ENCODE measurements at regions not wholly inside any gene's neighbourhood (a gene's known extent, or its start where the extent isn't known, plus 50 kb on each side); places are given as distances from the start of the nearest gene placed in this dataset.

- TF ChIP-seq CTCF (IDR thresholded peaks at IDR 0.05) (no peak), POLR2A (IDR thresholded peaks at IDR 0.05) (no peak)
- Histone ChIP-seq H3K36me3 (ENCODE audit: low read depth, missing control alignments) (no peaks in the 10 kb centered on the region), H3K27me3 (no peaks in the 10 kb centered on the region), H3K27ac (no peak overlapping the region), H3K4me1 (no peaks in the 10 kb centered on the region), H3K9me3 (no peaks in the 10 kb centered on the region), H3K4me3 (no peak overlapping the region)
- no peak for DNase-seq
- WGBS, 2 donors, result 24 to 59% methylated on average over 2 of the region's 2 CpGs
- intact Hi-C loops (cut with DNase I; ENCODE audit: low total_unique reads), result no loop called here
These were observed 108.0 kb upstream of the LRFN2 start for GRCh38 chr6:40695114-40695513.

GRCh38 chr6:40693768-40694167 lies 106.6 kb upstream of the LRFN2 start:
- Histone ChIP-seq H3K27me3 (no peaks in the 10 kb centered on the region), H3K4me3 (no peak overlapping the region), H3K9me3 (no peaks in the 10 kb centered on the region), H3K36me3 (ENCODE audit: low read depth, missing control alignments) (no peaks in the 10 kb centered on the region), H3K4me1 (no peaks in the 10 kb centered on the region), H3K27ac (no peak overlapping the region)
- 82 to 90% methylated on average over 3 of the region's 3 CpGs for WGBS, 2 donors
- intact Hi-C loops (cut with DNase I; ENCODE audit: low total_unique reads), result no loop called here
- TF ChIP-seq POLR2A (IDR thresholded peaks at IDR 0.05) (no peak), CTCF (IDR thresholded peaks at IDR 0.05) (no peak)
- DNase-seq, result no peak

- H3K27me3 ChIP-seq, result no peaks in the 10 kb centered on the region
- no peaks in the 10 kb centered on the region for H3K36me3 ChIP-seq (ENCODE audit: low read depth, missing control alignments)
- H3K4me3 ChIP-seq, result no peak overlapping the region
- H3K4me1 ChIP-seq, result no peaks in the 10 kb centered on the region
- WGBS, 2 donors, result 84 to 90% methylated on average over 2 of the region's 2 CpGs
- no peak overlapping the region for H3K27ac ChIP-seq
- no peak for DNase-seq
- TF ChIP-seq POLR2A (IDR thresholded peaks at IDR 0.05) (no peak), CTCF (IDR thresholded peaks at IDR 0.05) (no peak)
- no peaks in the 10 kb centered on the region for H3K9me3 ChIP-seq
- intact Hi-C loops (cut with DNase I; ENCODE audit: low total_unique reads), result no loop called here
These were observed 105.2 kb upstream of the LRFN2 start for GRCh38 chr6:40692337-40692736.

- TF ChIP-seq CTCF (IDR thresholded peaks at IDR 0.05), result no peak
- no peak for TF ChIP-seq POLR2A (IDR thresholded peaks at IDR 0.05)
- DNase-seq, result no peak
- no peaks in the 10 kb centered on the region for H3K9me3 ChIP-seq
- intact Hi-C loops (cut with DNase I; ENCODE audit: low total_unique reads), result no loop called here
- no peaks in the 10 kb centered on the region for H3K4me1 ChIP-seq
- H3K4me3 ChIP-seq, result no peak overlapping the region
- 69 to 79% methylated on average over 4 of the region's 4 CpGs for WGBS, 2 donors
- H3K36me3 ChIP-seq (ENCODE audit: low read depth, missing control alignments), result no peaks in the 10 kb centered on the region
- no peak overlapping the region for H3K27ac ChIP-seq
- H3K27me3 ChIP-seq, result no peaks in the 10 kb centered on the region
These were observed 102.0 kb upstream of the LRFN2 start for GRCh38 chr6:40689185-40689584.

- H3K9me3 ChIP-seq, result no peaks in the 10 kb centered on the region
- H3K4me1 ChIP-seq, result no peaks in the 10 kb centered on the region
- intact Hi-C loops (cut with DNase I; ENCODE audit: low total_unique reads), result no loop called here
- no peaks in the 10 kb centered on the region for H3K36me3 ChIP-seq (ENCODE audit: low read depth, missing control alignments)
- H3K27me3 ChIP-seq, result no peaks in the 10 kb centered on the region
- no peak overlapping the region for H3K4me3 ChIP-seq
- TF ChIP-seq POLR2A (IDR thresholded peaks at IDR 0.05), result no peak
- TF ChIP-seq CTCF (IDR thresholded peaks at IDR 0.05), result no peak
- DNase-seq, result no peak
- WGBS, 2 donors, result 51 to 52% methylated on average over 7 of the region's 7 CpGs
- H3K27ac ChIP-seq, result no peak overlapping the region
These were observed 101.1 kb upstream of the LRFN2 start for GRCh38 chr6:40688214-40688761.

All from testis (tissue), 2 donors.